ENCODE measurements at regions not wholly inside any gene's neighbourhood (a gene's known extent, or its start where the extent isn't known, plus 50 kb on each side); places are given as distances from the start of the nearest gene placed in this dataset.
"Not testable (repeated sequence)": the region's sequence is repeated elsewhere in the genome, so short reads cannot be mapped to it uniquely, and the experiment has no call there.

DNA sequence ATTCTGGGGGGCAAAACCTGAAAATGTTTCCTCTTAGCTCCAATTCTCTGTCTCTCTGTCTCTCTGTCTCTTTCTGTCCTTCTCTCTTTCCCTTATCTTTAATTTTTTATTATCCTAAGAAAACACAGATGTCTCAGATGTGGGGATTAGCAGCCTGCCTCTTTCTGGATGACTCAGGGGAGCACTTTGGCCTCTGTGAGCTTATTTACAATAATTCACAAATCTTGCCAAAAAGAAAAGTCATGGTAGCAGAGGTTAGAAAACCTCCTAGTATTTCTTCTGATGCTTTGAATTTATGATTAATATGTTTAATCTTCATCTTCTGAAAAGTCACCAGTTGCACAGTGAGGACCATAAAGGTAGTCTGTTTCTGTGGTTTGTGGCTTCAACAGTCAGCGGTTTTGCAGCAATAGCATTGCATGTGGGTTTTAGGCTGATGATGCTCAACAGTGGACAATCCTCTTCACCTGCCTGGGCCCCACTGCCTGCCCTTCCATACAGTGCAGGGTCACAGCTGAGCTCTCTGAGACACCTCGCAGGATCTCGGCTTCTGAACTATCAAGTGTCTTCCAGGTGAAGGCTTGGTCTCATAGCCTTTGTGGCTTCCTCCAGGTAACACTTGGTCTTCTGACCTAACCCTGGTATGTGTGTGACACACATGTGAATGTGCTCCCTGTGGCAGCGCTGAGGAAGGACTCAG is 135.7 kb upstream of the DUSP22 start:
- not testable (repeated sequence) for TF ChIP-seq POLR2AphosphoS5 (IDR thresholded peaks at IDR 0.05; ENCODE audit: low read depth, low read length); POLR2A (IDR thresholded peaks at IDR 0.05; ENCODE audit: low read depth, low read length); POU2F2 (IDR thresholded peaks at IDR 0.05; ENCODE audit: low read depth, low read length); PAX5 (IDR thresholded peaks at IDR 0.05; ENCODE audit: insufficient read depth, low read length, severe bottlenecking); SPI1 (IDR thresholded peaks at IDR 0.05; ENCODE audit: low read depth, low read length)

Data from GM12891 (cell line).